ENCODE measurements at regions not wholly inside any gene's neighbourhood (a gene's known extent, or its start where the extent isn't known, plus 50 kb on each side); places are given as distances from the start of the nearest gene placed in this dataset.
"Not testable (repeated sequence)": the region's sequence is repeated elsewhere in the genome, so short reads cannot be mapped to it uniquely, and the experiment has no call there.

- DNase-seq = no peak
Measured at GRCh38 chr6:92708945-92709344, 710.4 kb downstream of the EPHA7 start.

- no peak for DNase-seq
Measured at GRCh38 chr6:92708270-92708669, 711.1 kb downstream of the EPHA7 start.

- DNase-seq = no peak
Measured at GRCh38 chr6:92706976-92707375, 712.4 kb downstream of the EPHA7 start.

GRCh38 chr6:92701425-92702096 is 717.8 kb downstream of the EPHA7 start:
- DNase-seq = no peak

GRCh38 chr6:92700411-92700810 is 718.9 kb downstream of the EPHA7 start:
- DNase-seq = no peak

- DNase-seq = peak; percentile 9
Measured at GRCh38 chr6:92690997-92691599, 728.3 kb downstream of the EPHA7 start.

- DNase-seq = no peak
Measured at GRCh38 chr6:92688342-92688741, 731.0 kb downstream of the EPHA7 start.

- DNase-seq = no peak
Measured at GRCh38 chr6:92687278-92687677, 732.1 kb downstream of the EPHA7 start.

- DNase-seq = peak; percentile 49
Measured at GRCh38 chr6:92684386-92684785, 735.0 kb downstream of the EPHA7 start.

- DNase-seq = no peak
Measured at GRCh38 chr6:92683748-92684147, 735.6 kb downstream of the EPHA7 start.

- DNase-seq = no peak
Measured at GRCh38 chr6:92682516-92683398, 736.6 kb downstream of the EPHA7 start.

- DNase-seq = no peak
Measured at GRCh38 chr6:92681401-92681800, 738.0 kb downstream of the EPHA7 start.

GRCh38 chr6:92671462-92671861 is 747.9 kb downstream of the EPHA7 start:
- DNase-seq = not testable (repeated sequence)

- no peak for DNase-seq
Measured at GRCh38 chr6:92667843-92668242, 751.5 kb downstream of the EPHA7 start.

- DNase-seq = no peak
Measured at GRCh38 chr6:92648364-92649086, 770.8 kb downstream of the EPHA7 start.

- no peak for DNase-seq
Measured at GRCh38 chr6:92647630-92648029, 771.7 kb downstream of the EPHA7 start.

- peak; percentile 10 for DNase-seq
Measured at GRCh38 chr6:92644104-92644791, 775.1 kb downstream of the EPHA7 start.

GRCh38 chr6:92635553-92636153 is 783.7 kb downstream of the EPHA7 start:
- DNase-seq = no peak

GRCh38 chr6:92634561-92634960 is 784.8 kb downstream of the EPHA7 start:
- DNase-seq = no peak

- no peak for DNase-seq
Measured at GRCh38 chr6:92623431-92623830, 795.9 kb downstream of the EPHA7 start.

- DNase-seq = no peak
Measured at GRCh38 chr6:92617721-92618120, 801.6 kb downstream of the EPHA7 start.

GRCh38 chr6:92608751-92609150 is 810.6 kb downstream of the EPHA7 start:
- no peak for DNase-seq

All from fibroblast of skin of right biceps (primary cell).